GM19351 (cell line): ENCODE measurements at regions not wholly inside any gene's neighbourhood (a gene's known extent, or its start where the extent isn't known, plus 50 kb on each side); places are given as distances from the start of the nearest gene placed in this dataset.

Experiments
- ATAC-seq: cut with Tn5 transposase; IDR thresholded peaks from one replicate; pipeline ENCODE4 v1.9.1; 2021; ENCODE audit warnings: mild to moderate bottlenecking, moderate library complexity; ENCODE audit not compliant: unreplicated experiment

GRCh38 chr9:116059466-116059865 is 94.1 kb upstream of the PAPPA start:
- ATAC-seq = no peak

DNA sequence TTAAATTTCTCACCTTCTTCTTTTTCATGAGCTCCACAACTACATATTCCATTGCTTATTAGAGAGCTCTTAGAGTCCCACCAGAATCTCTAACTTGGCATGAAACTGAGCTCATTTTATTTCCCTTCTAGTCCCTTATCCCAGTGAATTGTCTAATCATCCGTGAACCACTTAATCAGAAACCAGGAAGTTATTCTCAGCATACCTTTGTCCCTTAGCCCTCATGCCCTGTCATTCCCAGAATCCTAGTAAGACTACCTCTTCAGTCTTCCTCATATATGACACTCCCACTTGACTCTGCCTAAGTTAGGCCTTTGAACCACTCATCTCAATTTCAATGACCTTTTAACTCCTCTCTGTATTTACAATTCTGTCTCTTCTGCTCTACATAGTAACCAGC is 93.0 kb upstream of the PAPPA start:
- ATAC-seq = no peak

GRCh38 chr9:116061546-116062205 is 91.9 kb upstream of the PAPPA start:
- ATAC-seq = no peak

DNA sequence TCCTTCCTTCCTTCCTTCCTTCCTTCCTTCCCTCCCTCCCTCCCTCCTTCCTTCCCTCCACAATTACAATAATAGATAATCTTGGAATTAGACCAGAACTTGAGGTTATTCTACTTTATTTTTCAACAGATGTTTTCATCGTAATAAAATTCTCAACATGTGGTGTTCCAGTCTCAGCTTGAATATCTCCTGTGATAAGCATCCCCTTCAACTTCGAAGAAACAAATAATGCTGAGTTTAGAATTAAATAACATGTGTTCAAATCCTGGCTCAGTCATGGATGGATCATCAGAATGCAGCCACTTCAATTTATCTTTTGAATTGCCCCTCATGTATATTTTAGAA is 91.4 kb upstream of the PAPPA start:
- ATAC-seq = no peak

DNA sequence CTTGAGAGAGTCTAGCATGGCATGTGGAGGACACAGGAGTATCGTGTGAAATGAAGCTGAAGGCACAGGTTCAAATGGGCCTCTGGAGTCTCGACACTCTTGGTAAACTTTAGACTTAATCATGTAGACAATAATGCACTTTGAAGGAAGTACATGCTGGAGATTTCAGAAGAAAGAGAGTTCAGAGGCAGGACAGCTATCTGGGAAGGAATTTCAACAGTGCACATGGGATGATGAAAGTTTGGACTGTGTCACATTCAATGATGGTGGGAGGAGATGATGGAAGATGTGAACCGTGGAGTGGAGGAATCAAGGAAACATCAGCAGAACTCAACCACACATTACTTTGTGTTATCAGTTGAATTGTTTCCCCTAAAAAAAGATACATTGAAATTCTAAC is 88.6 kb upstream of the PAPPA start:
- ATAC-seq = no peak

DNA sequence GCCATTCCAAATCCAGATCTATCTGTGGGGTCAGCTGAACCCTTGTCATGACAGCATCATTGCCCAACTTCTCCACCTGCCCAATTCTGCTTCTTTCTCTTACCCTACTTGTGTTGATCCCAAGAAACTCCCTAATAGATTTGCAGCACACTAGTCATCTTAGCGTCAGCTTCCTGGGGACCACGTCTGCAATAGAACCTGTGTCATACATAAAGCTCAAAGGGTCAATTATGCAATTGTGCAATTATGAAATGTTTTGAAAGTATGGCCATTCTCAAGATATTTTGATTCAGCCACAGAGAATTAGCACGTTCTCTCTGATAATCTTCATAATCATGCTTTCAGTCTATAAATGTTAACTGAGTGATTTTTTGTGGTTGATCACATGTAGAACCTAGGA is 87.4 kb upstream of the PAPPA start:
- ATAC-seq = no peak

GRCh38 chr9:116067566-116067965 is 86.0 kb upstream of the PAPPA start:
- no peak for ATAC-seq

DNA sequence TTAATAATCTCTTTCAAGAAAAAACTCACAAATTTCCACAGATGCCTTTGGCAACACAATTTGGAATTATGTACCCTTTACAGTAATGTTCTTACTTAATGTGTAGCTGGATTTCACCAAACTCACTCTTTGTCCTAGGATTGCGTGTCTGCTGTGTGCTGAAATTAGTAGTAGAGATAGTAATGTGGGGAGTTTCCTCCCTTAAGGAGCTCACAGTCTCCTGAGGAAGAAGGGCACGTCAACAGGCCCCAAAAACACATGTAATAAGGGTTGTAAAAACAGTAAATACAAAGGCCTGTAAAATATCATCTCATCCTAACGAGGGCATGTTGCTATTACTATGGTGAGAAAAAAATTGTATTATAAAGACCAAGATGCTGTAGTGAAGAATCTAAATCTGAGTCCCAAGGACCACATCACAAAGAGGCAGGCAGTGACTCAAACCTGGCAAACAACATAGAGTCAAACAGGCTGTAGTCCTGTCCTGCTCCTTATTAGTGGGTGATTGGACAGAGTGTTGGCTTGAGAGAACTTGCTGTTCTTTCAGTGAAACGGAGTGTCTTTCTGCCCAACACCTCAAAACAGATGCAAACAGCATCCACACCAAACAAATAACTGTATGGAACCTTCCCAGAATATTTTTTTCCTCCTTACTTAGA is 83.2 kb upstream of the PAPPA start:
- ATAC-seq = no peak

- ATAC-seq = no peak
These were observed 81.5 kb upstream of the PAPPA start for GRCh38 chr9:116072046-116072445.

DNA sequence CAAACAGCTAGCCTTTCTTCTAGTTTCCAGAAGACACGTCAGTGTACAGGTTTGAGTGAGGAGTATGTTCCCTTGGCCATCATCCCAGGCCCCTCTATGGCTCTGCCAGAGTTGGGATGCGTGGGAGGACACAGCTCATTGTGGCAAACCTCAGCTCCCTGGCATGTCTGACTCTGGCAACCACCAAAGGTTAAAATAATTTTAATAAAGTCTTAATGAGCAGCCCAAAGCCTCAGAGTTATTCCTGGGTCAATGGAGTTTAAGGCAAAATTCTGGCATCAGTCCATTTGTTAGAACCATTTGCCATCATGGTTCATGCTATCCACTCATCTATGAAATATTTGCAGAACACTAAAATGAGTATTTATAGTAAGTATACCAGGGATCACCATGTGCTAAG is 79.8 kb upstream of the PAPPA start:
- ATAC-seq = no peak

DNA sequence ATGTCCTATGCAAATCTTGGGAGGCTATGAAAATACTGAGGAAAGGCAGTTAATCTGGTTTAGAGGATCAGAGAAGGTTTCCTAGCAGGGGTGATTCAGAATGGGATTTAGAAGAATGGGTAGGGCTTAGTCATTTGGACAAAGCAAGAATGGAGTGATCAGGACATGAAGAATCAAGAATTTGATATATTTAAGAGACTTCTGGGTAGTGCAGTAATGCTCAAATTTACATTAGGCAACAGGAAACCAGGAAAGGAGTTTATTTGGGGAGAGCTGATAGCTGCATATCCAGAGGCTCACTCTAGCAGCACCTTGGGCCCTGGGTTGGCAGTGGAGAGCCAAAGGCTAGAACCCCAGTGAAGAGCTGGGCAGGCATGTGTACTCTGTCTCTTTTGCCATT is 78.9 kb upstream of the PAPPA start:
- no peak for ATAC-seq

DNA sequence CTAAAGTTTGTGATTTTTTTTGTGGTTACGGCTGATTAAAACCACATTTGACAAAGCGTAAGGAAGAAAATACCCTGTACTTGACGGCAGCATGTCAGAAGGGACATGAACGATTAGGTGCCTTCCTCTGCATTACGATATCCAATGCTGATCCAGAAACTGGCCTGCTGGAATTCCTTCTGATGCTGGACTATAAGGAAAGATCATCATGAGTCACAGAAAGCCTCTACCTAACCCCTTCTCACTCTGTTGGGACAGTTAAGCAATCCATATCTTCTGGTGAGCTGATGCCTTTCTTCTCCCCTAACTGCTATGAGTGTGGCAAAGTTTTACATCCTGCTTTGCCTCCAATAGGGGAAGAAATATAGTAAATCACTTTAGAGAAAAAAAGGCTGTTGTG is 78.4 kb upstream of the PAPPA start:
- no peak for ATAC-seq

DNA sequence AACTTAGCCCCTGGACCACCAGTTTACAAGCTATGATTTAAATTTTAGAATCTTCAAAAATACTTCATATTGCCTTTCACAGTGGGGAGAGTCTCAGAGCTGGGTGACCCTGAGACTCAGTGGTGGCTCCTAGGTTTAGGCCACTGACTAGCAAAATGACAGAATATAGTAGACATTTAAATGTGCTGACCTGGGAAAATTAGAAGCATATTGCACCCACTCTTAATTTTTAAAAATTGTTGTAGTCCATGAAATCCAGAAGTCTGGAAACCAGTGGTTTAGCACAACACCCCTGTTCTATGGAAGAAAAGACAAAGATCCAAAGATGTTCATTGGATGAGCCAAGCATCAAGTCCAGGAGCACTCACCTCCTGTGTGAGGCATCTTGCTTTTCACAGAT is 75.0 kb upstream of the PAPPA start:
- ATAC-seq = no peak

DNA sequence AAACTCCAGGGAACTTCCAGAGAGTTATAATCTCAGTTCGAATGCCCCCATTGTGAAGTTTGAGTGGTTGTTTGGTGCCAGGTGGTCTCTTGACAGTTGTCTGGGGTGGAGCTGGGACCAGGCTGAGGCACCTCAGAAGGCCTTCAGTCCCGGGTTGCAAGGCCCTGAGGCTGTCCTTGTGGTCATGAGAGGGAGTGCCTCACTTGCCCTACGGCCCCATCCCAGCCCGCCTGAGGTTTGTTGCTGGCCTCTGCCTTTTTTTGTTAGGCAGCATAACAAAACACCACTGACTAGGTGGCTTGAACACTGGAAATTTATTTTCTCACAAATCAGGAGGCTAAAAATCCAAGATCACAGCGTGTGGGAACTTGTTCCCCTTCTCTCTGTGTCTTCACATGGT is 73.0 kb upstream of the PAPPA start:
- no peak for ATAC-seq

DNA sequence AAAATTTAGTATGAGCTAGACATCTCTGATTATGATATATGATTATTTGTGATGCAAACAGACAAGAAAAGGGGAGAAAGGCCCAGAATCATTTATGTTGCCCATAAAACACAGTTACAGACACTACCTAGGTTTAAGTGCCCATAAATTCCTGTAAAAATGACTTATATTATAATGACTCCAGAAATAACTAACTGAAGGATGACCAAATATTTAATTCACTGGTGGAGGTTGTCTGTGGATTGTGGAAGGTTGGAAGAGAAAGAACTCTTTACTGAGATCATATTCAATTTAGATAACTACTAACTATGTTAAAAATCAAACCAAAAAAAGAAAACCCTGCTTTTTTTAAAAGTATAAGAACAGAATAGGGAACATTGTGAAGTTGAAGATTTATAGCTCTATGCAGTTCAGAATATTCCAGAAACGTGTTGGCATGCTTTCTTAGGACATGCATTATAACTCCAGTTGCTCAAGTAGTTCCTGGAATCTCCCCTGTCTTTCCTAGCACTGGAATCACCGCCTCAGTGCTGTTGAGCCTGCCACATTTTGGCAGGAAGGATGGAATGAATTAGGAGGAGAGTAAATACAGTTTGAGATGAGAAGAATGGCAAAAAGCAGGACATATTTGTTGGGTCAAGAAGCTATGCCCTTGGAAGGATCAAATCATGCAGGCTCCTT is 72.0 kb upstream of the PAPPA start:
- ATAC-seq = no peak

GRCh38 chr9:116083837-116084236 is 69.8 kb upstream of the PAPPA start:
- no peak for ATAC-seq

DNA sequence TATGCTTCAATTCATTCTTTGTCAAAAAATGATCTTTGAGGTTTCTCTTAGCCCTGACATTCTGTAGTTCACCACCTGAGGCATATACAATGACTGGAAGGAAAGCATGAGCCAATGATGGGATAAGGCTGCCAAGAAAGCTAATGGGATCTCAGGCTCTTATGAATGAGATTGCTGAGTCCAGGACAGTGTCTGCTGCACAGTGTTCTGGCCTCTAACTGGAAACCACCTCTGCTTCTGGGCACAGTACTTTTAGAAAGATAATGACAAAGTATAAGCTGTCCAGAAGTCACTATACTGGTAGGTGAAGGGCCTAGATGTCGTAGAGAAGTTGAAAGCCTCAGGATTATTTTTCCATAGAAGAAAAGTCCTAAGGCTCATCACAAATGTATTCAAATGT is 69.1 kb upstream of the PAPPA start:
- ATAC-seq = no peak

DNA sequence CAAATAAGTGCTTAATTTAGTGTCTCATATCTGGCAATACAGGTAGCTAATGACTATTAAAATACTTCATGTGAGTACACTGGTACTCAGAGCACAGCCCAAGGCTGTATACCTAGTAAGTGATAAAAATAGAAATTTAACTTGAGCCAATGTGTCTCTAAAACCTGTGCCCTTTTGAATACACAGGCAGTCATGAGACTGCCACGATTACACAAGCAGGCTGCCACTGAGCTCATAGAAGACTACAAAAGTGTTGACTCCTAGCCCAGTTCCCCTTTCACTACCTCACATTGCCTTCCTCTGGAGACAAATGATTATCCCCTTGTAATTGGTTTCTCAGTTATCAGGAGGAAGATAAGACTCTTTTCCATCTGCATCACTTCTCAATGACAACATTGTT is 66.3 kb upstream of the PAPPA start:
- no peak for ATAC-seq

DNA sequence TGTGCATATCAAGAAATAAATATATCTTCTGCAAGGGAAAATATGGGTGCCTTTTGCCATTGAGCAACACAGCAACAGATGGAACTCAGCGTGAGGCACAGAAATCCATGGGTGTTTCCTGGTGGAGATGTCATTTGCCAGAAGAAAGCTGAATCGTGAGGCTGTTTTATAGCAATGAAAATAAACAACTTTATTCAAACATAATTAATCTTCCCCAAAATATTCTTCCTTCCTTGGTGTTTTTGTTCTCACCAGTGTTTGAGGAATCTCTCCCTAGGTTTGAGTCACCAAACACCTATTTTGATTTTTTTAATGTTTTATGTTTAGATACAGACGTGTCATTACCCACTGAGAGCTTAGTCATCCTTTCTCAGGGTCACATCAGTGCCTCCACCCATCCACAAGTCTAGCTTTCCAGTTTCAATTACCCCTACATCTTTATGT is 65.8 kb upstream of the PAPPA start:
- no peak for ATAC-seq

DNA sequence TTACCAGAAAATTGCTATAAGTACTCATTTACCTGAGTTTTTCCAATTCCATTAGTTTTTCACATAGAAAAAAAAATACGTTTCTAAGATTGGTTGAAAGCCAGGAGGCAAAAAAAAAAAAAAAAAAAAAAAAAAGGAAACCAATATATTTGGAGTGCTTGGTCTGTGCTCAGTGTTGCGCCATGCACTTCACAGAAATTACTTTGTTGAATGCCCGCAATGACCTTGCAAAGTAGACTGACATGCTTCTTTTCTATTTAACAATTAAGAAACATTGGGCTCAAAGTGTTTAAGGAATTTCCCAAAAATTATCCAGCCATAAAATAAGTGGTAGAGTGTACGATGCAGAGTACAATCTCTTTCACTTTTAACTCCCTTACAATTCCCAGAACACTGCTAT is 65.2 kb upstream of the PAPPA start:
- no peak for ATAC-seq

- ATAC-seq = no peak
These were observed 63.4 kb upstream of the PAPPA start for GRCh38 chr9:116090030-116090770.

- ATAC-seq = no peak
These were observed 58.7 kb upstream of the PAPPA start for GRCh38 chr9:116094846-116095245.
